Liver (tissue), 8 donors: ENCODE measurements at regions not wholly inside any gene's neighbourhood (a gene's known extent, or its start where the extent isn't known, plus 50 kb on each side); places are given as distances from the start of the nearest gene placed in this dataset.

Source experiments
- DNase-seq: peaks from one replicate; pipeline ENCODE4 v3.0.0-alpha.2; 2017; ENCODE audit warnings: low spot score
- H3K27ac ChIP-seq, 2 donors: one replicate each; pipeline ENCODE4 v1.7.0; 2013; ENCODE audit warnings: inconsistent platforms in 2 of 2, low read length in 2 of 2, control low read depth in 1 of 2, low read depth in 1 of 2, mild to moderate bottlenecking in 1 of 2
- H3K27me3 ChIP-seq, 4 donors: one replicate each; pipeline versions ENCODE4 v1.6.1 to v1.7.0; 2013; ENCODE audit warnings: low read length in 3 of 4, inconsistent platforms in 1 of 4, mild to moderate bottlenecking in 1 of 4, moderate library complexity in 1 of 4; ENCODE audit not compliant: control insufficient read depth in 4 of 4, insufficient read depth in 4 of 4
- H3K36me3 ChIP-seq, 4 donors: one replicate each; pipeline versions ENCODE4 v1.6.1 to v1.7.0; 2013; ENCODE audit warnings: low read length in 3 of 4, mild to moderate bottlenecking in 3 of 4, low read depth in 1 of 4, moderate library complexity in 1 of 4; ENCODE audit not compliant: control insufficient read depth in 4 of 4, insufficient read depth in 3 of 4
- H3K4me1 ChIP-seq, 4 donors: one replicate each; pipeline versions ENCODE4 v1.6.1 to v1.7.0; 2013; ENCODE audit warnings: low read length in 3 of 4, mild to moderate bottlenecking in 3 of 4, moderate library complexity in 1 of 4; ENCODE audit not compliant: control insufficient read depth in 4 of 4, insufficient read depth in 4 of 4
- H3K4me3 ChIP-seq, 3 donors: one replicate each; pipeline versions ENCODE4 v1.6.1 to v1.7.0; 2013; ENCODE audit warnings: low read length in 3 of 3, control low read depth in 1 of 3, low read depth in 1 of 3, mild to moderate bottlenecking in 1 of 3
- H3K9ac ChIP-seq, 2 donors: one replicate each; pipeline ENCODE4 v1.7.0; 2013; ENCODE audit warnings: low read length in 2 of 2, mild to moderate bottlenecking in 2 of 2, moderate library complexity in 2 of 2, control low read depth in 1 of 2, low read depth in 1 of 2
- H3K9me3 ChIP-seq, 4 donors: one replicate each; pipeline versions ENCODE4 v1.6.1 to v1.7.0; 2013; ENCODE audit warnings: low read length in 3 of 4; ENCODE audit not compliant: control insufficient read depth in 4 of 4
- EGR1 ChIP-seq, 2 donors: IDR thresholded peaks; 2 replicates each; pipeline ENCODE4 v1.6.1; 2016 to 2018; ENCODE audit warnings: antibody characterized with exemption in 2 of 2, low read depth in 2 of 2
- FOXA1 ChIP-seq: IDR thresholded peaks from 2 replicates; pipeline ENCODE4 v1.6.1; 2016; ENCODE audit warnings: antibody characterized with exemption
- FOXA2 ChIP-seq: IDR thresholded peaks from 2 replicates; pipeline ENCODE4 v1.6.1; 2016; ENCODE audit warnings: antibody characterized with exemption
- GABPA ChIP-seq, 2 donors: IDR thresholded peaks in 1 of 2; conservative IDR thresholded peaks in 1 of 2; 2 replicates each; pipeline ENCODE4 v1.6.1; 2016; ENCODE audit warnings: antibody characterized with exemption in 2 of 2, mild to moderate bottlenecking in 1 of 2, moderate library complexity in 1 of 2
- HNF4A ChIP-seq, 2 donors: conservative IDR thresholded peaks; 2 replicates each; pipeline ENCODE4 v1.6.1; 2016; ENCODE audit warnings: antibody characterized with exemption in 2 of 2, mild to moderate bottlenecking in 2 of 2
- HNF4G ChIP-seq: IDR thresholded peaks from 2 replicates; pipeline ENCODE4 v1.6.1; 2016; ENCODE audit warnings: antibody characterized with exemption
- JUND ChIP-seq, 2 donors: IDR thresholded peaks; 2 replicates each; pipeline ENCODE4 v1.6.1; 2016; ENCODE audit warnings: antibody characterized with exemption in 2 of 2
- NR2F2 ChIP-seq: IDR thresholded peaks from 2 replicates; pipeline ENCODE4 v1.6.1; 2016; ENCODE audit warnings: antibody characterized with exemption
- RAD21 ChIP-seq, 2 donors: IDR thresholded peaks; 2 replicates each; pipeline ENCODE4 v1.6.1; 2016; ENCODE audit warnings: antibody characterized with exemption in 2 of 2, mild to moderate bottlenecking in 2 of 2
- RXRA ChIP-seq, 2 donors: IDR thresholded peaks; 2 replicates each; pipeline ENCODE4 v1.6.1; 2017 to 2018; ENCODE audit warnings: antibody characterized with exemption in 2 of 2, mild to moderate bottlenecking in 1 of 2
- SP1 ChIP-seq: IDR thresholded peaks from 2 replicates; pipeline ENCODE4 v1.6.1; 2018; ENCODE audit warnings: antibody characterized with exemption, mild to moderate bottlenecking
- TAF1 ChIP-seq: conservative IDR thresholded peaks from 2 replicates; pipeline ENCODE4 v1.6.1; 2016; ENCODE audit warnings: antibody characterized with exemption, mild to moderate bottlenecking
- YY1 ChIP-seq: IDR thresholded peaks from 2 replicates; pipeline ENCODE4 v1.6.1; 2016; ENCODE audit warnings: antibody characterized with exemption, mild to moderate bottlenecking
- WGBS: extraction: QIAGEN DNeasy Blood & Tissue Kit; methylation state at CpG from one replicate; pipeline ENCODE4 v1.1.7; 2013; 5-methylcytosine and 5-hydroxymethylcytosine counted together
- TF ChIP-seq, protein P1 (sequence below): IDR thresholded peaks from 2 replicates; pipeline ENCODE4 v1.6.1; 2016; ENCODE audit warnings: antibody characterized with exemption
- TF ChIP-seq, protein P2 (sequence below): IDR thresholded peaks from 2 replicates; pipeline ENCODE4 v1.6.1; 2016; ENCODE audit warnings: antibody characterized with exemption
- TF ChIP-seq, protein P3 (sequence below): IDR thresholded peaks from 2 replicates; pipeline ENCODE4 v1.6.1; 2016; ENCODE audit warnings: antibody characterized with exemption
- TF ChIP-seq, protein P4 (sequence below): IDR thresholded peaks from 2 replicates; pipeline ENCODE4 v1.6.1; 2016; ENCODE audit warnings: antibody characterized with exemption, mild to moderate bottlenecking
- TF ChIP-seq, protein P5 (sequence below): fragments of 150-350 bp; IDR thresholded peaks from 2 replicates; pipeline ENCODE4 v1.5.1; 2017; ENCODE audit warnings: improper control_type of control experiment, low read depth, low read length; ENCODE audit not compliant: missing input control
- donor health status: healthy.
- donor health status: healthy.
- donor health status: healthy.
- donor health status: healthy.
- donor health status: healthy.

DNA sequence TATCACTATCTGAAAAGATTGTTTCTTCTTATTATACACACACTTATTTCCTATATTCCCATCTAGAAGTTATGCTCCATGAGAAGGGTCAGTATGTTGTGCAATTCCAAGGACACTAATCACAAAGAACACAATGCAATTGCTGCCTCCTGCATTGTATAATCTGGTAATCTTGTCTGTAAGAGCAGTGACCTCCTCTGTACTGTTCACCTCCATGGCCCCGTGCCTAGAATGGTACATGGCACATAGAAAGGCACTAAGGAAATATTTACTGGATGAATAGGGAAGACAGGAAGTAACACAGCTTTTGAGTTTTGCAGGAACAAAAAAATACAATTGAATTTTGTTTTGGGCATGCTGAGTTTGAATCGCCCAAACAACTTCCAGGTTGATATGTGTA lies 214.6 kb upstream of the SALL1 start:
- H3K36me3 ChIP-seq = no peaks in the 10 kb centered on the region
- 53% methylated on average over 2 of the region's 2 CpGs for WGBS
- TF ChIP-seq HNF4A (conservative IDR thresholded peaks at IDR 0.05) = peak; percentile 36 to 61
- TF ChIP-seq EGR1 (IDR thresholded peaks at IDR 0.05; ENCODE audit: low read depth in 2 of 2) = no peak
- TF ChIP-seq SP1 = peak; percentile 14
- peak in 1 of 2 donors; percentile 49 for TF ChIP-seq RAD21 (IDR thresholded peaks at IDR 0.05)
- TF ChIP-seq FOXA1 = peak; percentile 28
- TF ChIP-seq NR2F2 = no peak
- TF ChIP-seq, protein P1, sequence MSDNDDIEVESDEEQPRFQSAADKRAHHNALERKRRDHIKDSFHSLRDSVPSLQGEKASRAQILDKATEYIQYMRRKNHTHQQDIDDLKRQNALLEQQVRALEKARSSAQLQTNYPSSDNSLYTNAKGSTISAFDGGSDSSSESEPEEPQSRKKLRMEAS = peak; percentile 42
- TF ChIP-seq JUND (IDR thresholded peaks at IDR 0.05) = peak in 1 of 2 donors; percentile 24
- TF ChIP-seq TAF1 = no peak
- peak; percentile 4 for TF ChIP-seq FOXA2
- TF ChIP-seq, protein P2, sequence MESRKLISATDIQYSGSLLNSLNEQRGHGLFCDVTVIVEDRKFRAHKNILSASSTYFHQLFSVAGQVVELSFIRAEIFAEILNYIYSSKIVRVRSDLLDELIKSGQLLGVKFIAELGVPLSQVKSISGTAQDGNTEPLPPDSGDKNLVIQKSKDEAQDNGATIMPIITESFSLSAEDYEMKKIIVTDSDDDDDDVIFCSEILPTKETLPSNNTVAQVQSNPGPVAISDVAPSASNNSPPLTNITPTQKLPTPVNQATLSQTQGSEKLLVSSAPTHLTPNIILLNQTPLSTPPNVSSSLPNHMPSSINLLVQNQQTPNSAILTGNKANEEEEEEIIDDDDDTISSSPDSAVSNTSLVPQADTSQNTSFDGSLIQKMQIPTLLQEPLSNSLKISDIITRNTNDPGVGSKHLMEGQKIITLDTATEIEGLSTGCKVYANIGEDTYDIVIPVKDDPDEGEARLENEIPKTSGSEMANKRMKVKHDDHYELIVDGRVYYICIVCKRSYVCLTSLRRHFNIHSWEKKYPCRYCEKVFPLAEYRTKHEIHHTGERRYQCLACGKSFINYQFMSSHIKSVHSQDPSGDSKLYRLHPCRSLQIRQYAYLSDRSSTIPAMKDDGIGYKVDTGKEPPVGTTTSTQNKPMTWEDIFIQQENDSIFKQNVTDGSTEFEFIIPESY = no peak
- peak; percentile 79 to 91 for TF ChIP-seq RXRA (IDR thresholded peaks at IDR 0.05)
- TF ChIP-seq, protein P3, sequence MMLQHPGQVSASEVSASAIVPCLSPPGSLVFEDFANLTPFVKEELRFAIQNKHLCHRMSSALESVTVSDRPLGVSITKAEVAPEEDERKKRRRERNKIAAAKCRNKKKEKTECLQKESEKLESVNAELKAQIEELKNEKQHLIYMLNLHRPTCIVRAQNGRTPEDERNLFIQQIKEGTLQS = no peak
- H3K27me3 ChIP-seq = no peaks in the 10 kb centered on the region
- no peak for DNase-seq
- H3K9ac ChIP-seq = no peak overlapping the region
- peaks cover 0 to 5% (median 0%) of the 10 kb centered on the region in 4 donors for H3K4me1 ChIP-seq
- H3K27ac ChIP-seq = no peak overlapping the region
- H3K4me3 ChIP-seq = no peak overlapping the region
- no peaks in the 10 kb centered on the region for H3K9me3 ChIP-seq

DNA sequence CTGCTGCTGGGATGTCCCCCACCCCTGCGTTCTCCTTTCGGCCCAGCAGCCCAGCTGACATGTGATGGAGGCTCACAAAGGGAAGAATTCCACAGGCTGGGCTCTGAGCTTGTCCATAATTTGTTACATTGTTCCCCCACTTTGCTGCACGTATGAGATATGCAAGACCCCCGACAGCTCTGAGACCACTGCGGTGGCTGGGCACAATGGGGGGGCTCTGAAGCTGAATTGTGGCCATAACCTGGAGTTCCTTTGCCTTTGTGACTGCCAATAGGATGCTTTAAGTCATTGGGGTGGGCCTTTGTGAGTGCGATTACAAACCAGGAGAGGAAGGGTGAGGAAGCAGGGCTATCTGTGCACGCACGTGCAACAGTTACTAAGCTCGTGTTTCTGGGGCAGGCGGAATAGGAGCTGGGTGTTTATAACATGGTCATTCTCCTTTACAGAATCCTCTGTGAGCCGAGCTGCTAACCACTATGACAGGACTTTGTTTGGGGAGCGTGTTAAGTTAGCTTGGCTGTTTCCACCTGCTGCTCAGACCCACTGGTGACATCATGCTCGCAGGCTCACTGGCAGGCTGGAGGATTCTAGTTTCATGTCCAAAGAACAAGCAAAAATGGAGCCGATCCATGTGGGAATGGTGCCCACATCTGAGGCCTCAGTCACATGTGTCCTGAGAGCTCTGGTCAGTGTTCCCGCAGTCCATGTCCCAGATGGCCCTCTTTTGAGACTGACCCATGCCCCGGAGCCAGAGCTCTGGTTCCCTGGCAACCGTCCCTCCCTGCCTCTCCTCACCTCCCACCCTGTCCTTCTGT lies 208.3 kb upstream of the SALL1 start:
- H3K9me3 ChIP-seq = no peaks in the 10 kb centered on the region
- H3K9ac ChIP-seq = peak overlapping the region in 1 of 2 donors; percentile 49

More for the DNA sequence above, 208.3 kb upstream of the SALL1 start:
- no peaks in the 10 kb centered on the region for H3K27me3 ChIP-seq
- H3K4me1 ChIP-seq = peaks cover 4 to 12% (median 8%) of the 10 kb centered on the region in 4 donors
- 43% methylated on average over 17 of the region's 17 CpGs for WGBS
- H3K27ac ChIP-seq = peak overlapping the region; percentile 80 to 88
- no peaks in the 10 kb centered on the region for H3K36me3 ChIP-seq
- no peak overlapping the region for H3K4me3 ChIP-seq
- TF ChIP-seq FOXA1 = peak; percentile 28
- TF ChIP-seq EGR1 (IDR thresholded peaks at IDR 0.05; ENCODE audit: low read depth in 2 of 2) = peak in 1 of 2 donors; percentile 51
- peak; percentile 95 for TF ChIP-seq YY1
- TF ChIP-seq TAF1 = no peak
- no peak for TF ChIP-seq NR2F2
- TF ChIP-seq, protein P4, sequence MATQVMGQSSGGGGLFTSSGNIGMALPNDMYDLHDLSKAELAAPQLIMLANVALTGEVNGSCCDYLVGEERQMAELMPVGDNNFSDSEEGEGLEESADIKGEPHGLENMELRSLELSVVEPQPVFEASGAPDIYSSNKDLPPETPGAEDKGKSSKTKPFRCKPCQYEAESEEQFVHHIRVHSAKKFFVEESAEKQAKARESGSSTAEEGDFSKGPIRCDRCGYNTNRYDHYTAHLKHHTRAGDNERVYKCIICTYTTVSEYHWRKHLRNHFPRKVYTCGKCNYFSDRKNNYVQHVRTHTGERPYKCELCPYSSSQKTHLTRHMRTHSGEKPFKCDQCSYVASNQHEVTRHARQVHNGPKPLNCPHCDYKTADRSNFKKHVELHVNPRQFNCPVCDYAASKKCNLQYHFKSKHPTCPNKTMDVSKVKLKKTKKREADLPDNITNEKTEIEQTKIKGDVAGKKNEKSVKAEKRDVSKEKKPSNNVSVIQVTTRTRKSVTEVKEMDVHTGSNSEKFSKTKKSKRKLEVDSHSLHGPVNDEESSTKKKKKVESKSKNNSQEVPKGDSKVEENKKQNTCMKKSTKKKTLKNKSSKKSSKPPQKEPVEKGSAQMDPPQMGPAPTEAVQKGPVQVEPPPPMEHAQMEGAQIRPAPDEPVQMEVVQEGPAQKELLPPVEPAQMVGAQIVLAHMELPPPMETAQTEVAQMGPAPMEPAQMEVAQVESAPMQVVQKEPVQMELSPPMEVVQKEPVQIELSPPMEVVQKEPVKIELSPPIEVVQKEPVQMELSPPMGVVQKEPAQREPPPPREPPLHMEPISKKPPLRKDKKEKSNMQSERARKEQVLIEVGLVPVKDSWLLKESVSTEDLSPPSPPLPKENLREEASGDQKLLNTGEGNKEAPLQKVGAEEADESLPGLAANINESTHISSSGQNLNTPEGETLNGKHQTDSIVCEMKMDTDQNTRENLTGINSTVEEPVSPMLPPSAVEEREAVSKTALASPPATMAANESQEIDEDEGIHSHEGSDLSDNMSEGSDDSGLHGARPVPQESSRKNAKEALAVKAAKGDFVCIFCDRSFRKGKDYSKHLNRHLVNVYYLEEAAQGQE = peak; percentile 37
- TF ChIP-seq, protein P1 = peak; percentile 89
- TF ChIP-seq HNF4G = peak; percentile 34
- TF ChIP-seq GABPA (IDR thresholded peaks at IDR 0.05 in 1 of 2, conservative IDR thresholded peaks at IDR 0.05 in 1 of 2) = no peak
- peak; percentile 81 to 89 for TF ChIP-seq HNF4A (conservative IDR thresholded peaks at IDR 0.05)
- TF ChIP-seq SP1 = peak; percentile 87
- TF ChIP-seq RAD21 (IDR thresholded peaks at IDR 0.05) = peak; percentile 61 to 73
- TF ChIP-seq, protein P5, sequence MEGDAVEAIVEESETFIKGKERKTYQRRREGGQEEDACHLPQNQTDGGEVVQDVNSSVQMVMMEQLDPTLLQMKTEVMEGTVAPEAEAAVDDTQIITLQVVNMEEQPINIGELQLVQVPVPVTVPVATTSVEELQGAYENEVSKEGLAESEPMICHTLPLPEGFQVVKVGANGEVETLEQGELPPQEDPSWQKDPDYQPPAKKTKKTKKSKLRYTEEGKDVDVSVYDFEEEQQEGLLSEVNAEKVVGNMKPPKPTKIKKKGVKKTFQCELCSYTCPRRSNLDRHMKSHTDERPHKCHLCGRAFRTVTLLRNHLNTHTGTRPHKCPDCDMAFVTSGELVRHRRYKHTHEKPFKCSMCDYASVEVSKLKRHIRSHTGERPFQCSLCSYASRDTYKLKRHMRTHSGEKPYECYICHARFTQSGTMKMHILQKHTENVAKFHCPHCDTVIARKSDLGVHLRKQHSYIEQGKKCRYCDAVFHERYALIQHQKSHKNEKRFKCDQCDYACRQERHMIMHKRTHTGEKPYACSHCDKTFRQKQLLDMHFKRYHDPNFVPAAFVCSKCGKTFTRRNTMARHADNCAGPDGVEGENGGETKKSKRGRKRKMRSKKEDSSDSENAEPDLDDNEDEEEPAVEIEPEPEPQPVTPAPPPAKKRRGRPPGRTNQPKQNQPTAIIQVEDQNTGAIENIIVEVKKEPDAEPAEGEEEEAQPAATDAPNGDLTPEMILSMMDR = no peak
- TF ChIP-seq, protein P3 = peak; percentile 88
- TF ChIP-seq, protein P2 = peak; percentile 63
- peak; percentile 30 for TF ChIP-seq FOXA2
- peak; percentile 85 to 92 for TF ChIP-seq RXRA (IDR thresholded peaks at IDR 0.05)
- TF ChIP-seq JUND (IDR thresholded peaks at IDR 0.05) = peak; percentile 82 to 86
- DNase-seq = peak; percentile 57
